B cell (primary cell): ENCODE measurements at regions not wholly inside any gene's neighbourhood (a gene's known extent, or its start where the extent isn't known, plus 50 kb on each side); places are given as distances from the start of the nearest gene placed in this dataset.

Experiments used
- ATAC-seq: fragments of 200-7000 bp; cut with Tn5 transposase; one replicate; pipeline ENCODE4 v1.10.0; 2021; ENCODE audit warnings: low read depth, mild to moderate bottlenecking, moderate number of reproducible peaks, moderate library complexity
- CTCF ChIA-PET: fragments of 350-600 bp; sonication (Branson Sonifier 250); formaldehyde crosslinking; loops from one replicate; lab custom pipeline; 2021; ENCODE audit warnings: antibody characterized with exemption, inconsistent platforms; lab: Charles Lee
- POLR2A ChIA-PET: fragments of 350-600 bp; sonication (Branson Sonifier 250); formaldehyde crosslinking; loops from one replicate; lab custom pipeline; 2021; ENCODE audit warnings: antibody characterized with exemption; lab: Charles Lee
- DNase-seq: peaks from one replicate; pipeline ENCODE4 v3.0.0; 2013
- H2AFZ ChIP-seq: 2 replicates; pipeline ENCODE4 v1.6.1; 2012; ENCODE audit warnings: mild to moderate bottlenecking, low read depth, low read length; ENCODE audit not compliant: insufficient read depth, poor library complexity, severe bottlenecking
- H3K27ac ChIP-seq, 2 donors: 1 replicate in 1 of 2; 2 replicates in 1 of 2; pipeline ENCODE4 v1.5.1; 2012 to 2013; ENCODE audit warnings: low read length in 2 of 2, mild to moderate bottlenecking in 2 of 2, moderate library complexity in 1 of 2
- H3K27me3 ChIP-seq, 4 experiments: fragments of 200-600 bp in 1 of 4; sonication (generic) in 1 of 4; replicated peaks in 1 of 4; 1 replicate in 2 of 4; 2 replicates in 2 of 4; pipeline versions ENCODE4 v1.6.1 to v1.7.0; 2013 to 2016; ENCODE audit warnings: low read length in 3 of 4, mild to moderate bottlenecking in 2 of 4, mixed read lengths in 1 of 4, moderate library complexity in 1 of 4; ENCODE audit not compliant: insufficient read depth in 4 of 4, control insufficient read depth in 3 of 4; ENCODE audit errors: control extremely low read depth in 1 of 4
- H3K36me3 ChIP-seq, 2 experiments: replicated peaks in 1 of 2; 1 replicate in 1 of 2; 2 replicates in 1 of 2; pipeline versions ENCODE4 v1.6.1 to v1.7.1; 2013; ENCODE audit warnings: low read length in 1 of 2; ENCODE audit not compliant: insufficient read depth in 2 of 2, control insufficient read depth in 1 of 2; ENCODE audit errors: control extremely low read depth in 1 of 2, extremely low read depth in 1 of 2
- H3K4me1 ChIP-seq, 2 donors: fragments of 200-600 bp in 1 of 2; sonication (generic) in 1 of 2; 1 replicate in 1 of 2; 2 replicates in 1 of 2; pipeline versions ENCODE4 v1.5.1 to v1.6.1; 2013 to 2017; ENCODE audit warnings: low read length in 2 of 2; ENCODE audit not compliant: control insufficient read depth in 2 of 2, insufficient read depth in 2 of 2
- H3K4me2 ChIP-seq: replicated peaks from 2 replicates; pipeline ENCODE3; 2012; ENCODE audit warnings: mild to moderate bottlenecking, low read depth, low read length; ENCODE audit not compliant: poor library complexity, severe bottlenecking
- H3K4me3 ChIP-seq, 5 experiments: fragments of 200-600 bp in 1 of 5; sonication (generic) in 1 of 5; 1 replicate in 3 of 5; 2 replicates in 2 of 5; pipeline versions ENCODE4 v1.5.1 to v1.7.0; 2011 to 2016; ENCODE audit warnings: low read length in 4 of 5, mild to moderate bottlenecking in 4 of 5, low read depth in 2 of 5, control low read depth in 1 of 5, moderate library complexity in 1 of 5; ENCODE audit not compliant: insufficient read depth in 1 of 5; ENCODE audit errors: control extremely low read depth in 1 of 5, extremely low read depth in 1 of 5
- H3K79me2 ChIP-seq: fragments of 200-600 bp; sonication (generic); one replicate; pipeline ENCODE4 v1.6.0; 2016; ENCODE audit warnings: low read length; ENCODE audit not compliant: control insufficient read depth, insufficient read depth
- H3K9ac ChIP-seq: fragments of 200-600 bp; sonication (generic); 2 replicates; pipeline ENCODE4 v1.6.1; 2017; ENCODE audit warnings: mild to moderate bottlenecking, low read length, moderate library complexity
- H3K9me3 ChIP-seq, 3 donors: one replicate each; pipeline versions ENCODE4 v1.6.1 to v1.7.1; 2013; ENCODE audit warnings: low read length in 2 of 3; ENCODE audit not compliant: control insufficient read depth in 2 of 3, insufficient read depth in 1 of 3; ENCODE audit errors: control extremely low read depth in 1 of 3
- H4K20me1 ChIP-seq: 2 replicates; pipeline ENCODE4 v1.6.0; 2012; ENCODE audit warnings: mild to moderate bottlenecking, low read length; ENCODE audit not compliant: insufficient read depth, control insufficient read depth, poor library complexity, severe bottlenecking
- H3K27ac Mint-ChIP-seq: one replicate; pipeline ENCODE4 v1.8.0; 2021; ENCODE audit warnings: mixed read lengths
- H3K27me3 Mint-ChIP-seq: one replicate; pipeline ENCODE4 v1.8.0; 2021; ENCODE audit warnings: mixed read lengths
- H3K4me1 Mint-ChIP-seq: one replicate; pipeline ENCODE4 v1.8.0; 2021; ENCODE audit warnings: mixed read lengths
- H3K4me3 Mint-ChIP-seq: one replicate; pipeline ENCODE4 v1.8.0; 2021; ENCODE audit warnings: mixed read lengths
- H3K9me3 Mint-ChIP-seq: one replicate; pipeline ENCODE4 v1.8.0; 2022; ENCODE audit warnings: mixed read lengths; ENCODE audit not compliant: insufficient read depth
- EZH2 ChIP-seq: IDR thresholded peaks from 2 replicates; pipeline ENCODE4 v1.6.1; 2012; ENCODE audit warnings: borderline replicate concordance, low read depth, mild to moderate bottlenecking, moderate library complexity, low read length; ENCODE audit not compliant: insufficient read depth, poor library complexity, severe bottlenecking
- WGBS: methylation state at CpG from one replicate; pipeline ENCODE4 v1.1.5; 2013; ENCODE audit warnings: missing lambda C conversion rate; ENCODE audit not compliant: insufficient coverage; 5-methylcytosine and 5-hydroxymethylcytosine counted together
- intact Hi-C: fragments of 100-400 bp; cut with micrococcal nuclease; formaldehyde crosslinking; loops from one replicate; pipeline ENCODE4 v1.10.0; 2022
- TF ChIP-seq, protein P1 (sequence below): fragments of 200-600 bp; IDR thresholded peaks from one replicate; pipeline ENCODE4 v1.8.0; 2022; ENCODE audit warnings: antibody characterized with exemption, mild to moderate bottlenecking

- intact Hi-C loops = no loop called here
- no peaks in the 10 kb centered on the region for H3K9me3 Mint-ChIP-seq
- no peak for DNase-seq
- no peak for TF ChIP-seq EZH2
- ATAC-seq = no peak
- Histone ChIP-seq H3K4me2 (no peak overlapping the region), H4K20me1 (no peaks in the 10 kb centered on the region), H3K36me3 (no peaks in the 10 kb centered on the region), H3K9ac (no peak overlapping the region), H2AFZ (no peak overlapping the region), H3K9me3 (no peaks in the 10 kb centered on the region), H3K27ac (no peak overlapping the region), H3K27me3 (peaks cover 0 to 3% (median 1%) of the 10 kb centered on the region in 4 experiments), H3K4me1 (no peaks in the 10 kb centered on the region), H3K79me2 (no peaks in the 10 kb centered on the region), H3K4me3 (no peak overlapping the region)
- H3K27ac Mint-ChIP-seq = no peak overlapping the region
- peaks cover 11% of the 10 kb centered on the region for H3K27me3 Mint-ChIP-seq
- ChIA-PET POLR2A (no interaction called here), CTCF (no interaction called here)
- no peaks in the 10 kb centered on the region for H3K4me1 Mint-ChIP-seq
- no peak overlapping the region for H3K4me3 Mint-ChIP-seq
Measured at GRCh38 chr4:100076753-100077152, 113.5 kb downstream of the DDIT4L start.

GRCh38 chr4:100075486-100076270 lies 114.6 kb downstream of the DDIT4L start:
- H3K9ac ChIP-seq = no peak overlapping the region
- no peak overlapping the region for H3K4me2 ChIP-seq
- Mint-ChIP-seq H3K4me3 (no peak overlapping the region), H3K9me3 (no peaks in the 10 kb centered on the region), H3K27ac (no peak overlapping the region), H3K4me1 (no peaks in the 10 kb centered on the region), H3K27me3 (peaks cover 11% of the 10 kb centered on the region)
- H3K4me1 ChIP-seq = no peaks in the 10 kb centered on the region
- no peaks in the 10 kb centered on the region for H3K79me2 ChIP-seq
- no peak overlapping the region for H2AFZ ChIP-seq
- intact Hi-C loops = no loop called here
- DNase-seq (no peak), ATAC-seq (no peak)
- H3K27ac ChIP-seq = no peak overlapping the region
- H3K9me3 ChIP-seq = no peaks in the 10 kb centered on the region
- no peaks in the 10 kb centered on the region for H4K20me1 ChIP-seq
- no CpG with 5 or more reads among the region's 2 CpGs for WGBS
- H3K4me3 ChIP-seq = no peak overlapping the region
- CTCF ChIA-PET = no interaction called here
- POLR2A ChIA-PET = no interaction called here
- TF ChIP-seq EZH2 = no peak
- TF ChIP-seq, protein P1, sequence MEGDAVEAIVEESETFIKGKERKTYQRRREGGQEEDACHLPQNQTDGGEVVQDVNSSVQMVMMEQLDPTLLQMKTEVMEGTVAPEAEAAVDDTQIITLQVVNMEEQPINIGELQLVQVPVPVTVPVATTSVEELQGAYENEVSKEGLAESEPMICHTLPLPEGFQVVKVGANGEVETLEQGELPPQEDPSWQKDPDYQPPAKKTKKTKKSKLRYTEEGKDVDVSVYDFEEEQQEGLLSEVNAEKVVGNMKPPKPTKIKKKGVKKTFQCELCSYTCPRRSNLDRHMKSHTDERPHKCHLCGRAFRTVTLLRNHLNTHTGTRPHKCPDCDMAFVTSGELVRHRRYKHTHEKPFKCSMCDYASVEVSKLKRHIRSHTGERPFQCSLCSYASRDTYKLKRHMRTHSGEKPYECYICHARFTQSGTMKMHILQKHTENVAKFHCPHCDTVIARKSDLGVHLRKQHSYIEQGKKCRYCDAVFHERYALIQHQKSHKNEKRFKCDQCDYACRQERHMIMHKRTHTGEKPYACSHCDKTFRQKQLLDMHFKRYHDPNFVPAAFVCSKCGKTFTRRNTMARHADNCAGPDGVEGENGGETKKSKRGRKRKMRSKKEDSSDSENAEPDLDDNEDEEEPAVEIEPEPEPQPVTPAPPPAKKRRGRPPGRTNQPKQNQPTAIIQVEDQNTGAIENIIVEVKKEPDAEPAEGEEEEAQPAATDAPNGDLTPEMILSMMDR = no peak
- no peaks in the 10 kb centered on the region for H3K36me3 ChIP-seq
- H3K27me3 ChIP-seq = peaks cover 0 to 3% (median 1%) of the 10 kb centered on the region in 4 experiments
